Erythroblast (primary cell): ENCODE measurements at regions not wholly inside any gene's neighbourhood (a gene's known extent, or its start where the extent isn't known, plus 50 kb on each side); places are given as distances from the start of the nearest gene placed in this dataset.

ENCODE experiments used
- DNase-seq, 2 experiments: peaks; one replicate each; lab custom pipeline; 2025; lab: John Stamatoyannopoulos, UW
- GATA1 ChIP-seq: IDR thresholded peaks from 2 replicates; pipeline ENCODE4 v1.6.1; 2011; ENCODE audit warnings: low read depth, mild to moderate bottlenecking, control low read depth, low read length, moderate library complexity
- POLR2A ChIP-seq: IDR thresholded peaks from 2 replicates; pipeline ENCODE4 v1.6.1; 2011; ENCODE audit warnings: mild to moderate bottlenecking, low read length

- TF ChIP-seq GATA1: no peak
- TF ChIP-seq POLR2A: no peak
- DNase-seq: no peak
Observed at GRCh38 chr20:52845044-52845443, 127.1 kb upstream of the TSHZ2 start.

- no peak for DNase-seq
- TF ChIP-seq POLR2A (no peak), GATA1 (no peak)
Observed at GRCh38 chr20:52843425-52843824, 128.7 kb upstream of the TSHZ2 start.

GRCh38 chr20:52841003-52841402, 131.2 kb upstream of the TSHZ2 start:
- no peak for DNase-seq
- no peak for TF ChIP-seq GATA1
- TF ChIP-seq POLR2A: no peak

- no peak for TF ChIP-seq POLR2A
- no peak for TF ChIP-seq GATA1
- DNase-seq: no peak
Observed at GRCh38 chr20:52840041-52840440, 132.1 kb upstream of the TSHZ2 start.

- no peak for TF ChIP-seq GATA1
- no peak for TF ChIP-seq POLR2A
- DNase-seq: no peak
Observed at GRCh38 chr20:52838510-52839241, 133.5 kb upstream of the TSHZ2 start.

GRCh38 chr20:52837378-52837777, 134.8 kb upstream of the TSHZ2 start:
- TF ChIP-seq POLR2A: no peak
- TF ChIP-seq GATA1: no peak
- no peak for DNase-seq

- DNase-seq: no peak
- no peak for TF ChIP-seq POLR2A
- no peak for TF ChIP-seq GATA1
Observed at GRCh38 chr20:52833901-52834300, 138.3 kb upstream of the TSHZ2 start.

- no peak for TF ChIP-seq POLR2A
- TF ChIP-seq GATA1: no peak
- no peak for DNase-seq
Observed at GRCh38 chr20:52832151-52832774, 139.9 kb upstream of the TSHZ2 start.

- no peak for DNase-seq
- TF ChIP-seq POLR2A (no peak), GATA1 (no peak)
Observed at GRCh38 chr20:52830598-52830997, 141.6 kb upstream of the TSHZ2 start.

GRCh38 chr20:52829111-52829510, 143.0 kb upstream of the TSHZ2 start:
- DNase-seq: no peak
- TF ChIP-seq POLR2A (no peak), GATA1 (no peak)

GRCh38 chr20:52828199-52828598, 144.0 kb upstream of the TSHZ2 start:
- TF ChIP-seq POLR2A: no peak
- no peak for TF ChIP-seq GATA1
- no peak for DNase-seq

GRCh38 chr20:52826722-52827121, 145.4 kb upstream of the TSHZ2 start:
- TF ChIP-seq GATA1: no peak
- no peak for DNase-seq

- no peak for TF ChIP-seq GATA1
- no peak for TF ChIP-seq POLR2A
- no peak for DNase-seq
Observed at GRCh38 chr20:52826321-52826720, 145.8 kb upstream of the TSHZ2 start.

- no peak for DNase-seq
- TF ChIP-seq POLR2A (no peak), GATA1 (no peak)
Observed at GRCh38 chr20:52824494-52825216, 147.5 kb upstream of the TSHZ2 start.
